ENCODE measurements at regions not wholly inside any gene's neighbourhood (a gene's known extent, or its start where the extent isn't known, plus 50 kb on each side); places are given as distances from the start of the nearest gene placed in this dataset.
A peak's percentile ranks its signal among the peaks of the same experiment; 100 is the strongest.

DNA sequence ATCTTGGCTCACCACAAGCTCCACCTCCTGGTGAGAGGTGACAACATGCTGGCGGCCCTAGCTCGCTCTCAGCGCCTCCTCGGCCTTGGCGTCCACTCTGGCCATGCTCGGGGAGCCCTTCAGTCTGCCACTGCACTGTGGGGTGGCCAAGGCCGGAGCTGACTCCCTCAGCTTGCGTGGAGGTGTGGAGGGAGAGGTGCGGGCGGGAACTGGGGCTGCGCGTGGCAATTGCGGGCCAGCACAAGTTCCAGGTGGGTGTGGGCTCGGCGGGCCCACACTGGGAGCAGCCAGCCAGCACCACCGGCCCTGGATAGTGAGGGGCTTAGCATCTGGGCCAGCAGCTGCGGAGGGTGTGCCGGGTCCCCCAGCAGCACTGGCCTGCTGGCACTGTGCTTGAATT, 275.7 kb upstream of the P2RY1 start:
- Histone ChIP-seq H3K9me3 (no peaks in the 10 kb centered on the region), H3K4me1 (peaks cover 13% of the 10 kb centered on the region), H3K4me3 (no peak overlapping the region), H3K36me3 (ENCODE audit: low read depth, missing control alignments) (no peaks in the 10 kb centered on the region), H3K27me3 (no peaks in the 10 kb centered on the region), H3K27ac (peak overlapping the region in 1 of 2 donors; percentile 7)
- no peak for DNase-seq
- no peak for TF ChIP-seq POLR2A (IDR thresholded peaks at IDR 0.05)
- TF ChIP-seq, protein P1, sequence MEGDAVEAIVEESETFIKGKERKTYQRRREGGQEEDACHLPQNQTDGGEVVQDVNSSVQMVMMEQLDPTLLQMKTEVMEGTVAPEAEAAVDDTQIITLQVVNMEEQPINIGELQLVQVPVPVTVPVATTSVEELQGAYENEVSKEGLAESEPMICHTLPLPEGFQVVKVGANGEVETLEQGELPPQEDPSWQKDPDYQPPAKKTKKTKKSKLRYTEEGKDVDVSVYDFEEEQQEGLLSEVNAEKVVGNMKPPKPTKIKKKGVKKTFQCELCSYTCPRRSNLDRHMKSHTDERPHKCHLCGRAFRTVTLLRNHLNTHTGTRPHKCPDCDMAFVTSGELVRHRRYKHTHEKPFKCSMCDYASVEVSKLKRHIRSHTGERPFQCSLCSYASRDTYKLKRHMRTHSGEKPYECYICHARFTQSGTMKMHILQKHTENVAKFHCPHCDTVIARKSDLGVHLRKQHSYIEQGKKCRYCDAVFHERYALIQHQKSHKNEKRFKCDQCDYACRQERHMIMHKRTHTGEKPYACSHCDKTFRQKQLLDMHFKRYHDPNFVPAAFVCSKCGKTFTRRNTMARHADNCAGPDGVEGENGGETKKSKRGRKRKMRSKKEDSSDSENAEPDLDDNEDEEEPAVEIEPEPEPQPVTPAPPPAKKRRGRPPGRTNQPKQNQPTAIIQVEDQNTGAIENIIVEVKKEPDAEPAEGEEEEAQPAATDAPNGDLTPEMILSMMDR (IDR thresholded peaks at IDR 0.05) = no peak
- intact Hi-C loops (cut with DNase I; ENCODE audit: low total_unique reads) = no loop called here
- WGBS, 2 donors = 79 to 90% methylated on average over 5 to 18 of the region's 18 CpGs

DNA sequence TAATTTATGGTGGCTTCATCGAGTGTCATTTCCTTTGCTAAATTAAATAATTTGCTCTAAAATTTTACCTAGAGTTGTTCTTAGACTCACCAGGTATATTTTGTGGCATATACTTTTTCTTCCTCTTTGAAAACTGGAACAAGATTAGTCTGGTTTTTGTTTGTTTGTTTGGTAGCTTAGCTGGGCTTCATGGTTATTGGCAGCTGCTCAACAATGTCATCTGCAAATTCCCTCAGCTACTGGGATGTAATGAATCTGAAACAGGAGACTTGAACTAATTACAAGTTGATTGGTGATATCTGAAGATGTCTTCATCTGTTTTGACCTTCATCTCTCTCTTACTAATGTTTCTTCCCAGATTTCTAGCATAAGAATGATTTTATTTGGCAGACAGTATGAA, 270.5 kb upstream of the P2RY1 start:
- intact Hi-C loops (cut with DNase I; ENCODE audit: low total_unique reads) = no loop called here
- no peak for DNase-seq
- H3K27me3 ChIP-seq = no peaks in the 10 kb centered on the region
- no peaks in the 10 kb centered on the region for H3K36me3 ChIP-seq (ENCODE audit: low read depth, missing control alignments)
- no peaks in the 10 kb centered on the region for H3K9me3 ChIP-seq
- WGBS, 2 donors = 68 to 84% methylated on average over 1 of the region's 1 CpG
- no peak overlapping the region for H3K27ac ChIP-seq
- H3K4me1 ChIP-seq = no peaks in the 10 kb centered on the region
- no peak overlapping the region for H3K4me3 ChIP-seq
- TF ChIP-seq, protein P1 (IDR thresholded peaks at IDR 0.05) = no peak
- no peak for TF ChIP-seq POLR2A (IDR thresholded peaks at IDR 0.05)

DNA sequence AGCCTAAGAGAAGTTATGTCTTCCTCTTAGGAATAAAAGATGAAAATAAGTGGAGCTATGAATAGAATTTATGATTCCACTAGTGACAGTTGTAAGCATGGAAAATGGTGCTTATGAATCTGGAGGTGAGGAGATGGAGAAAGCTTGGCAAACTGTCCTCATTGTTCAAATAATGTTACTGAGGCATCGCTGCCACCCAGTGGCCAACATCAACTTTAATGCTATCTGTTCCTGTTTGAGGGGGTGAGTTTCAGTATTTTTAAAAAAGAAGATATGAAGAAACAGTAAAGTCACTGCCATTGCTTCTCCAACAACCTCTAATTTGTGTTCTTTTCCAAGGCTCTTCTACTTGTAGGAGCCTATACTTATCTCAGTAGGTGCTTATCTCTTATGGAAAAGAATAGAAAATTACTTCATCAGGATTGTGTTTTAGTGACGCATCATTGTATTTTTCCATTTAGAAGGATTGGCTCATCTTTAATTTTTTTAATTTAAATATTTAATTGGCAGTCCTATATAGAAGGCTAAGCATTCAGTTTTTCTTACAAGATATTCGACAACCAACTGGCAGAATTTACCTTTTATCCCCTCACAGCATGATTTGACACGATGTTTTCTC, 260.4 kb upstream of the P2RY1 start:
- peak; percentile 76 for DNase-seq
- WGBS, 2 donors = 71 to 73% methylated on average over 4 of the region's 4 CpGs

DNA sequence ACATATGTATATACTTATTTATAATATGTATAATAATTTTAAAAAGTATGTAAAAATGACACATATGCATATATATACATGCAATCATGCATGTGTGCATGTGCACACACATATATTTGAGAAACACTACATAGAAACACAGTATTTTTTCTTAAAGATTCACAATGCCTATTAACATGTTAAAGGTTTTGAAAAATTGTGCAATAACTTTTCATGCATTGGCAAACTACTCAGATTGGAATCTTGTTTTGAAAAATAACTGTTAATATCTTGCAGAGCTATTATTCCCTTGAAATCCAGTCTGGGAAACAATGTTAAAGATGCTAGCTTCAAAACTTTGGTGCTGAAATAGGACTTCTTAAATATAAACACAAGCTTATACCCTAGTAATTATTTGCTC, 256.2 kb upstream of the P2RY1 start:
- Histone ChIP-seq H3K4me3 (no peak overlapping the region), H3K9me3 (no peaks in the 10 kb centered on the region), H3K27ac (no peak overlapping the region), H3K27me3 (no peaks in the 10 kb centered on the region), H3K4me1 (peaks cover 5% of the 10 kb centered on the region), H3K36me3 (ENCODE audit: low read depth, missing control alignments) (no peaks in the 10 kb centered on the region)
- TF ChIP-seq, protein P1 (IDR thresholded peaks at IDR 0.05) = no peak
- TF ChIP-seq POLR2A (IDR thresholded peaks at IDR 0.05) = no peak
- no peak for DNase-seq
- intact Hi-C loops (cut with DNase I; ENCODE audit: low total_unique reads) = no loop called here

More for the DNA sequence above, 260.4 kb upstream of the P2RY1 start:
- no peaks in the 10 kb centered on the region for H3K27me3 ChIP-seq
- no peak overlapping the region for H3K27ac ChIP-seq
- H3K36me3 ChIP-seq (ENCODE audit: low read depth, missing control alignments) = no peaks in the 10 kb centered on the region
- no peak for TF ChIP-seq POLR2A (IDR thresholded peaks at IDR 0.05)
- TF ChIP-seq, protein P1 (IDR thresholded peaks at IDR 0.05) = peak; percentile 43 to 62 (median 53)
- intact Hi-C loops (cut with DNase I; ENCODE audit: low total_unique reads) = no loop called here
- H3K9me3 ChIP-seq = no peaks in the 10 kb centered on the region
- no peaks in the 10 kb centered on the region for H3K4me1 ChIP-seq
- H3K4me3 ChIP-seq = no peak overlapping the region

DNA sequence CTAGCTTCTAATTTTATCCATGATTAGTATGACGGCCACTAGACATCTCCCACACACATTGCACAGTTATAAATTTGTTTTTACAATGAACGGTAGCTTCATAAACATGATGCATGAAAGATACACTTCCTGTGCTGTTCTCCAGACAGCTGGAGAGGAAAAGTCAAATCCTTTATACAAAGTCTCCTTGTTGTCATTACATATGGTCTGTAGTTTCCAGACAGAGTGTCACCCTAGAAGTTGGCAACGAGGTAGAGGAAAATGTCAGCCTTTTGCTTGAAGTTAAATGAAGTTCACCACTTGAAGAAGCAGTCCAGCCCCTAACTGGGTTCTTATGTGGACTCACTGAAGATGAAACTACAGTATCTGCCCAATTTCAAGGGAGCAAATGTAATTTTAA, 253.0 kb upstream of the P2RY1 start:
- DNase-seq = no peak
- no peaks in the 10 kb centered on the region for H3K9me3 ChIP-seq
- H3K27ac ChIP-seq = no peak overlapping the region
- no peaks in the 10 kb centered on the region for H3K36me3 ChIP-seq (ENCODE audit: low read depth, missing control alignments)
- intact Hi-C loops (cut with DNase I; ENCODE audit: low total_unique reads) = no loop called here
- TF ChIP-seq POLR2A (IDR thresholded peaks at IDR 0.05) = no peak
- TF ChIP-seq, protein P1 (IDR thresholded peaks at IDR 0.05) = no peak
- no peaks in the 10 kb centered on the region for H3K27me3 ChIP-seq
- WGBS, 2 donors = 53 to 60% methylated on average over 3 of the region's 3 CpGs
- H3K4me1 ChIP-seq = peaks cover 10% of the 10 kb centered on the region
- no peak overlapping the region for H3K4me3 ChIP-seq

All from testis (tissue), 2 donors.